Activated naive CD8-positive, alpha-beta T cell treated with anti-CD3 and anti-CD28 coated beads, Interleukin-2, amount 50 U/mL, for 16 hours (primary cell): ENCODE measurements at regions not wholly inside any gene's neighbourhood (a gene's known extent, or its start where the extent isn't known, plus 50 kb on each side); places are given as distances from the start of the nearest gene placed in this dataset.
"Not testable (repeated sequence)": the region's sequence is repeated elsewhere in the genome, so short reads cannot be mapped to it uniquely, and the experiment has no call there.

Experiments
- DNase-seq: peaks from one replicate; pipeline ENCODE4 v3.0.0-alpha.2; 2020; ENCODE audit warnings: low read depth, low spot score

- DNase-seq = no peak
These were observed 215.3 kb upstream of the TTC29 start for GRCh38 chr4:147160908-147161513.

GRCh38 chr4:147163311-147163710 lies 217.6 kb upstream of the TTC29 start:
- DNase-seq = no peak

DNA sequence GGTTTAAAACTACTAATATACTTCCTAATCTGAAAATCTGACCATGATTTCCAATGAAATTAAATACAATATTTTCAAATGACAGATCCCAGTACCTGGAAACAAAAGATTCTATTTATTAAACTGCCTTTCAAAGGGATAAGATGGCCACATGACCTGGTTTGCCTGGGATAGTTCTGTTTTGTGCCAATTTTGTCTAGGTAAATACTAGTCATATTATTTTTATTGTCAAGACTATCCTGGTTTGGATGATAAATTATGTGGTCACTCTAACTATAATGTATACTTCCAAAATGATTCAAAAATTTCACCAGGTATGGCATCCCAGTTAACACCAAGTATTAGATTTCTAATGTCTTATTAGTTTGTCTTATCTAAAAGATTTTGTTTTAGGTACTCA lies 222.5 kb upstream of the TTC29 start:
- not testable (repeated sequence) for DNase-seq

- DNase-seq = no peak
These were observed 227.7 kb upstream of the TTC29 start for GRCh38 chr4:147173322-147173721.

GRCh38 chr4:147173797-147174432 lies 228.3 kb upstream of the TTC29 start:
- no peak for DNase-seq

DNA sequence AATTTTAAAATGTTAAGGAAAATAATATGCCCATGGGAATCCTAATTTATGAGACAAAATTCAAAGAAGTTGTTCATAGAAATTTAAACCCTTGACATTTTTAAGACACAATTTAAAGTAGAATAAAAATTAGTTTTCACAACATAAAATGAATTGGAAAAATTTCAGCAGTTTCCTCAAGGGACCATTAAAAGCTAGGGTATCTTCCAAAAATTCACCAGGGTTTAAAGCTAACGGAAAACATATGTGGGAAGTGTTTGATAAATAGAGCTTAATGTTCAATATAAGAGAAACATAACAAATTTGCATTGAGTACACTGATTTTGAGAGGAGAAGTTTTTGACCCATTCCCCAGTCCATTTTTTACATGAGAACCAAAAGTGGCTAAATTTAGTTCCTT lies 228.9 kb upstream of the TTC29 start:
- DNase-seq = no peak

GRCh38 chr4:147175460-147176025 lies 229.9 kb upstream of the TTC29 start:
- no peak for DNase-seq

DNA sequence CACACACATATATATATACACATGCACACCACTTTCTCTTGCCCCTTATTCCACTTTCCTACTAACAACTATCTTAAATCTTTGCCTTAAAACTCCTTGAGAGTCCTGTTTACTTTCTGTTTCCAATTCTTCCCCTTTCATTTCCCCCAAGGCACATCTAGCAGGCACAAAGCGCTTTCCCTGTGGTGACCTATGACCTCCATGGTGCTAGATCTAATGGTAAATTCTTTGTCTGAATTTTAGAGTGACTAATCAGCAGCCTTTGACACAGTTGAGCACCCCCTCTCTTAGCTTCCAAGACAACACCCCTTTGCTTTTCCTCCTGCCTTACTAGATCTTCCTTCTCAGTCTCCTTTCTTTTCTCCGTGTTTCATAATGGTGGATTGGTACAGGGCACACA lies 236.4 kb upstream of the TTC29 start:
- DNase-seq = no peak

DNA sequence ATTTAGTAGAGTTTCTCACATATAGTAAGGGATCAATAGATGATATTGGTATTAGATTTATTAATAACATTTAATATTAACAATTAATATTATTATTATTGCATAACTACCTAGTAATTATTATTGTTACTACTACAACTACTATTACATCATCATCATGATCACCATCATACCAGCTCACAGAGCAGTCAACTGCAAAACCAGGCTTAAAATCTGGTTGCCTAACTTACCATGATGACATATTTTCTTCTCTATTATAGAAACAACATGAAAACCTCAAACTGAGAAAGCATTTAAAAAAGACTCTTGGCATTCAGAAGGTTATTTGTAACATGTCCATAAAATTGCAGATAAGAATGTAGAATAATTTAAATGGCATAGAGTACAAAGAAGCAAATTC lies 247.0 kb upstream of the TTC29 start:
- DNase-seq = no peak

- DNase-seq = no peak
These were observed 248.4 kb upstream of the TTC29 start for GRCh38 chr4:147194114-147194513.

- no peak for DNase-seq
These were observed 248.9 kb upstream of the TTC29 start for GRCh38 chr4:147194604-147195003.

DNA sequence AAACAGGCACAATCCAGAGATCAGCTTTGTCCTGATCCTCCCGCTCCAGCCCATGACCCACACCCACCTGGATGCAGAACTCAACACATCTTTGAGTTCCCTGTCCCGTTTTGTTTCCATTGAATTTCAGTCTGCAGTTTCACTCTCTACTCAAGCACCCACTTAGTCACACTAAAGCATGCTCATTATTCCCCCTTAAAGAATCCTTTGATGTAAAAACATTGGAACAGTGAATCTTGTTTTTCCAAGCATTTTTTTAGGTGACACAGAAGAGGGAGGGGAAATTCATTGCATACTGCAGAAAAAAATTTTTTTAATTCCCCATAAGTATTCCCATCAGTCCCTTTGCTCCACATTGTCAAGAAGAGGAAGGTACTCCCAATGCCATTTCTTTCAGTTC lies 249.7 kb upstream of the TTC29 start:
- DNase-seq = no peak

- DNase-seq = no peak
These were observed 252.9 kb upstream of the TTC29 start for GRCh38 chr4:147198411-147199051.

GRCh38 chr4:147201016-147201415 lies 255.4 kb upstream of the TTC29 start:
- no peak for DNase-seq

GRCh38 chr4:147206807-147207206 lies 261.1 kb upstream of the TTC29 start:
- DNase-seq = no peak

- DNase-seq = no peak
These were observed 262.2 kb upstream of the TTC29 start for GRCh38 chr4:147207911-147208310.

GRCh38 chr4:147217655-147218054 lies 263.2 kb upstream of the EDNRA start:
- DNase-seq = no peak

DNA sequence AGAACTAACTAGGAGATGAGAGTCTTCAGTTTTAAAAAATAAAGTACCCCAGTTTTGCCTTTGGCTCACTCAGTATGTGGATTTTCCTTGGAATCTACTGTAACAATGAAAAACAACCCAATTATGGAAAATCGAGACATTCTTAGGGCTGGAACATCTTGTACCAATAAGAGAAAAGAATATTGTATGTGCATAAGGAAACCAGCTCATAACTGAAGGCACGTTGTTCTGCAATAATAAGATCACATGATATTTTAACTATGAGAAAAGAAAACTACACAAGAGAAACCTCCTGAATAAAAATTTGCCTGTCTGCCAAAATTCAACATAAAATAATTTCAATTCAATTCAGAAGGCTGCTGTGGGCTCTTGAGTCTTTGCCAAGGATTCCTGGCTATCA lies 261.8 kb upstream of the EDNRA start:
- no peak for DNase-seq

GRCh38 chr4:147220833-147221232 lies 260.1 kb upstream of the EDNRA start:
- DNase-seq = no peak

GRCh38 chr4:147222906-147223305 lies 258.0 kb upstream of the EDNRA start:
- DNase-seq = no peak

GRCh38 chr4:147223576-147223975 lies 257.3 kb upstream of the EDNRA start:
- no peak for DNase-seq

DNA sequence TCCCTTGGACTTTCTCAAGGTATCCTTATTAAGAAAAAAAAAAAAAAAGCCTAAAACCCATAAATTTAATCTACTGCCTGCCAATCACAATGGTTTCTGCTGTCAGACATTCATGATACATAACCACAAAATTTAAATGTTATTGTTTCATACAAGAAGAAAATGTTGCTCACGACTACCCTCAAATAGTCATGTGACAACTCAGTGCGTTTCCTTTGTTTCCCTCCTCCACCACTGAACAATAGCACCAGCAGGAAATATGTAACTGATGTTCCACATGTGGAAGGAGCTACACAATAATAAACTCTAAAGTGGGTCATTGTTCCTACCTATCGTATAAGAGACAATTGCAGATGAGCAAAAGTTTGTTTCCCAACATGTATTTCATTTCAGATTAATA lies 244.1 kb upstream of the EDNRA start:
- no peak for DNase-seq

DNA sequence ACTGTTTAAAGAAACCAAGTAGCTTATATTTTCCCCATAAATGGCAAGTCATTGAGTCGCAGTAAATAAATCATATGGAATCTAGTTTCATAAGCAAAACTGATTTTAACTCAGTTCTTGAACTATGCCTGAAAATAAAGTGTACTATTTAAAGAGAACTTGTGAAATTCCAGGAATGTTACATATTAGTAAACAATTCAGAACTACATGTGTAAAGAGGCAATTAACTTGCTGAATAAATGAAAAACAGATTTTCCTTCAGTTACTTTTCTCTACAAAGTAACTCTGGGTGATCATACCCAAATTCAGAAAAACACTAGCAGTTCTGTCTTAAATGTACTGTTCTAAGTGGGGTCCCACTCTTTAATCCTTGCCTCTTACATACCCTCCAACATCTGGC lies 236.1 kb upstream of the EDNRA start:
- DNase-seq = no peak
